ENCODE measurements at regions not wholly inside any gene's neighbourhood (a gene's known extent, or its start where the extent isn't known, plus 50 kb on each side); places are given as distances from the start of the nearest gene placed in this dataset.

GRCh38 chr13:71374471-71375049 lies 492.4 kb downstream of the DACH1 start:
- H3K4me2 ChIP-seq (ENCODE audit: insufficient read depth, low read length): no peak overlapping the region
- no peaks in the 10 kb centered on the region for H4K20me1 ChIP-seq (ENCODE audit: insufficient read depth, low read length)
- TF ChIP-seq EZH2 (IDR thresholded peaks at IDR 0.05; ENCODE audit: borderline replicate concordance, low read depth, low read length, severe bottlenecking): no peak
- TF ChIP-seq, protein P1, sequence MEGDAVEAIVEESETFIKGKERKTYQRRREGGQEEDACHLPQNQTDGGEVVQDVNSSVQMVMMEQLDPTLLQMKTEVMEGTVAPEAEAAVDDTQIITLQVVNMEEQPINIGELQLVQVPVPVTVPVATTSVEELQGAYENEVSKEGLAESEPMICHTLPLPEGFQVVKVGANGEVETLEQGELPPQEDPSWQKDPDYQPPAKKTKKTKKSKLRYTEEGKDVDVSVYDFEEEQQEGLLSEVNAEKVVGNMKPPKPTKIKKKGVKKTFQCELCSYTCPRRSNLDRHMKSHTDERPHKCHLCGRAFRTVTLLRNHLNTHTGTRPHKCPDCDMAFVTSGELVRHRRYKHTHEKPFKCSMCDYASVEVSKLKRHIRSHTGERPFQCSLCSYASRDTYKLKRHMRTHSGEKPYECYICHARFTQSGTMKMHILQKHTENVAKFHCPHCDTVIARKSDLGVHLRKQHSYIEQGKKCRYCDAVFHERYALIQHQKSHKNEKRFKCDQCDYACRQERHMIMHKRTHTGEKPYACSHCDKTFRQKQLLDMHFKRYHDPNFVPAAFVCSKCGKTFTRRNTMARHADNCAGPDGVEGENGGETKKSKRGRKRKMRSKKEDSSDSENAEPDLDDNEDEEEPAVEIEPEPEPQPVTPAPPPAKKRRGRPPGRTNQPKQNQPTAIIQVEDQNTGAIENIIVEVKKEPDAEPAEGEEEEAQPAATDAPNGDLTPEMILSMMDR (IDR thresholded peaks at IDR 0.05; ENCODE audit: borderline replicate concordance, extremely low read depth, low read length, poor library complexity, severe bottlenecking): no peak
- no peak overlapping the region for H3K4me3 ChIP-seq (ENCODE audit: low read depth in 1 of 2, low read length in 2 of 2)
- H3K27ac ChIP-seq (ENCODE audit: low read length): no peak overlapping the region
- no peak for DNase-seq
- no peaks in the 10 kb centered on the region for H3K4me1 ChIP-seq (ENCODE audit: insufficient read depth, low read length)
- no peaks in the 10 kb centered on the region for H3K9me3 ChIP-seq (ENCODE audit: insufficient read depth, low read length, severe bottlenecking)
- no peak overlapping the region for H3K9ac ChIP-seq (ENCODE audit: low read depth, low read length)
- no peaks in the 10 kb centered on the region for H3K27me3 ChIP-seq (ENCODE audit: insufficient read depth, low read length, poor library complexity)
- no peak overlapping the region for H2AFZ ChIP-seq (ENCODE audit: low read depth, low read length)
- H3K36me3 ChIP-seq (ENCODE audit: insufficient read depth, low read length): no peaks in the 10 kb centered on the region
- ATAC-seq (ENCODE audit: insufficient read depth, low read depth): no peak
- H3K79me2 ChIP-seq (ENCODE audit: insufficient read depth, low read length): no peaks in the 10 kb centered on the region

- DNase-seq: no peak
- no peak overlapping the region for H3K9ac ChIP-seq (ENCODE audit: low read depth, low read length)
- H3K27ac ChIP-seq (ENCODE audit: low read length): no peak overlapping the region
- H3K36me3 ChIP-seq (ENCODE audit: insufficient read depth, low read length): no peaks in the 10 kb centered on the region
- H3K4me2 ChIP-seq (ENCODE audit: insufficient read depth, low read length): no peak overlapping the region
- no peaks in the 10 kb centered on the region for H4K20me1 ChIP-seq (ENCODE audit: insufficient read depth, low read length)
- TF ChIP-seq, protein P1 (IDR thresholded peaks at IDR 0.05; ENCODE audit: borderline replicate concordance, extremely low read depth, low read length, poor library complexity, severe bottlenecking): no peak
- no peak for TF ChIP-seq EZH2 (IDR thresholded peaks at IDR 0.05; ENCODE audit: borderline replicate concordance, low read depth, low read length, severe bottlenecking)
- no peak overlapping the region for H3K4me3 ChIP-seq (ENCODE audit: low read depth in 1 of 2, low read length in 2 of 2)
- H3K4me1 ChIP-seq (ENCODE audit: insufficient read depth, low read length): no peaks in the 10 kb centered on the region
- H3K27me3 ChIP-seq (ENCODE audit: insufficient read depth, low read length, poor library complexity): no peaks in the 10 kb centered on the region
- H3K79me2 ChIP-seq (ENCODE audit: insufficient read depth, low read length): no peaks in the 10 kb centered on the region
- H2AFZ ChIP-seq (ENCODE audit: low read depth, low read length): no peak overlapping the region
- H3K9me3 ChIP-seq (ENCODE audit: insufficient read depth, low read length, severe bottlenecking): no peaks in the 10 kb centered on the region
- ATAC-seq (ENCODE audit: insufficient read depth, low read depth): no peak
Observed at GRCh38 chr13:71368336-71368735, 498.7 kb downstream of the DACH1 start.

DNA sequence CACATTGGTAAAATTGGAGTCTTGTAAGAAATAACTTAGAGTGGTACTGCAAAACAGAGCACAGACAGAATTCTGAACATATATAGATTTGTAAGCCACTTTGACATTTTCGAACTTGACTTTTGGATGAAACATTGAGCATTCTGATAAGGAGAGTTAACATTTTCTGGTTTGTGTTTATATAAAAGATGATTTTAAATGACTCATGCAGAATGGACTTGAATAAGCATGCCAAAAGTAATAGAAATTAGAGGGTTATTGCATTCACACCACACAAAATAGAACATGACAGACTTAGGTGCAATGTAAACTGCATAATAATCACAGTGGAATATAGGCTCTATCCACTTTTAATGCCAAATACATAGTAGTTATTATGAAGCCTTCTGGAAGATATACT lies 507.0 kb downstream of the DACH1 start:
- Histone ChIP-seq H3K79me2 (ENCODE audit: insufficient read depth, low read length) (no peaks in the 10 kb centered on the region), H3K4me3 (ENCODE audit: low read depth in 1 of 2, low read length in 2 of 2) (no peak overlapping the region), H3K4me2 (ENCODE audit: insufficient read depth, low read length) (no peak overlapping the region), H3K9ac (ENCODE audit: low read depth, low read length) (no peak overlapping the region), H3K4me1 (ENCODE audit: insufficient read depth, low read length) (no peaks in the 10 kb centered on the region), H2AFZ (ENCODE audit: low read depth, low read length) (no peak overlapping the region), H4K20me1 (ENCODE audit: insufficient read depth, low read length) (no peaks in the 10 kb centered on the region), H3K27me3 (ENCODE audit: insufficient read depth, low read length, poor library complexity) (no peaks in the 10 kb centered on the region), H3K36me3 (ENCODE audit: insufficient read depth, low read length) (no peaks in the 10 kb centered on the region), H3K27ac (ENCODE audit: low read length) (no peak overlapping the region), H3K9me3 (ENCODE audit: insufficient read depth, low read length, severe bottlenecking) (no peaks in the 10 kb centered on the region)
- DNase-seq (no peak), ATAC-seq (ENCODE audit: insufficient read depth, low read depth) (no peak)
- TF ChIP-seq, protein P1 (IDR thresholded peaks at IDR 0.05; ENCODE audit: borderline replicate concordance, extremely low read depth, low read length, poor library complexity, severe bottlenecking): no peak
- no peak for TF ChIP-seq EZH2 (IDR thresholded peaks at IDR 0.05; ENCODE audit: borderline replicate concordance, low read depth, low read length, severe bottlenecking)

- TF ChIP-seq, protein P1 (IDR thresholded peaks at IDR 0.05; ENCODE audit: borderline replicate concordance, extremely low read depth, low read length, poor library complexity, severe bottlenecking): no peak
- TF ChIP-seq EZH2 (IDR thresholded peaks at IDR 0.05; ENCODE audit: borderline replicate concordance, low read depth, low read length, severe bottlenecking): no peak
- Histone ChIP-seq H3K9me3 (ENCODE audit: insufficient read depth, low read length, severe bottlenecking) (no peaks in the 10 kb centered on the region), H3K27me3 (ENCODE audit: insufficient read depth, low read length, poor library complexity) (no peaks in the 10 kb centered on the region), H4K20me1 (ENCODE audit: insufficient read depth, low read length) (no peaks in the 10 kb centered on the region), H3K9ac (ENCODE audit: low read depth, low read length) (no peak overlapping the region), H3K4me1 (ENCODE audit: insufficient read depth, low read length) (no peaks in the 10 kb centered on the region), H3K27ac (ENCODE audit: low read length) (no peak overlapping the region), H3K4me3 (ENCODE audit: low read depth in 1 of 2, low read length in 2 of 2) (no peak overlapping the region), H3K79me2 (ENCODE audit: insufficient read depth, low read length) (no peaks in the 10 kb centered on the region), H2AFZ (ENCODE audit: low read depth, low read length) (no peak overlapping the region), H3K36me3 (ENCODE audit: insufficient read depth, low read length) (no peaks in the 10 kb centered on the region), H3K4me2 (ENCODE audit: insufficient read depth, low read length) (no peak overlapping the region)
- no peak for DNase-seq
- ATAC-seq (ENCODE audit: insufficient read depth, low read depth): no peak
Observed at GRCh38 chr13:71359641-71360040, 507.4 kb downstream of the DACH1 start.

Data from DND-41 (cell line).